Spleen (tissue), 11 donors: ENCODE measurements at regions not wholly inside any gene's neighbourhood (a gene's known extent, or its start where the extent isn't known, plus 50 kb on each side); places are given as distances from the start of the nearest gene placed in this dataset.

ENCODE experiments used
- DNase-seq: peaks from one replicate; pipeline ENCODE4 v3.0.0-alpha.2; 2020
- H3K27ac ChIP-seq, 8 donors: fragments of 200-600 bp; sonication (generic) in 7 of 8; 1 replicate in 4 of 8; 2 replicates in 4 of 8; pipeline versions ENCODE4 v1.5.0 to v1.8.0; 2016 to 2021; ENCODE audit warnings: inconsistent platforms in 4 of 8, mild to moderate bottlenecking in 4 of 8, moderate library complexity in 1 of 8
- H3K27me3 ChIP-seq, 7 donors: fragments of 200-600 bp; sonication (generic) in 6 of 7; replicated peaks in 1 of 7; 1 replicate in 4 of 7; 2 replicates in 3 of 7; pipeline versions ENCODE4 v1.5.0 to v1.8.0; 2016 to 2021; ENCODE audit warnings: inconsistent platforms in 3 of 7, mild to moderate bottlenecking in 1 of 7
- H3K36me3 ChIP-seq, 6 donors: fragments of 200-600 bp; sonication (generic) in 5 of 6; 1 replicate in 4 of 6; 2 replicates in 2 of 6; pipeline versions ENCODE4 v1.5.0 to v1.8.0; 2016 to 2021; ENCODE audit warnings: inconsistent platforms in 2 of 6
- H3K4me1 ChIP-seq, 6 donors: fragments of 200-600 bp; sonication (generic) in 5 of 6; 1 replicate in 3 of 6; 2 replicates in 3 of 6; pipeline versions ENCODE4 v1.5.0 to v1.8.0; 2016 to 2021; ENCODE audit warnings: inconsistent platforms in 3 of 6
- H3K4me3 ChIP-seq, 8 donors: fragments of 200-600 bp; sonication (generic) in 7 of 8; 1 replicate in 4 of 8; 2 replicates in 4 of 8; pipeline versions ENCODE4 v1.5.0 to v1.8.0; 2016 to 2021; ENCODE audit warnings: inconsistent platforms in 4 of 8, mild to moderate bottlenecking in 4 of 8, moderate library complexity in 2 of 8
- H3K9me3 ChIP-seq, 8 donors: fragments of 200-600 bp; sonication (generic) in 7 of 8; 1 replicate in 4 of 8; 2 replicates in 4 of 8; pipeline versions ENCODE4 v1.5.0 to v1.8.0; 2016 to 2021; ENCODE audit warnings: inconsistent platforms in 4 of 8
- CTCF ChIP-seq, 11 experiments: fragments of 200-600 bp in 7 of 11; fragments of 450-650 bp in 4 of 11; sonication (generic) in 4 of 11; IDR thresholded peaks in 8 of 11; conservative IDR thresholded peaks in 3 of 11; 1 replicate in 7 of 11; 2 replicates in 4 of 11; pipeline versions ENCODE4 v1.4.0 to v1.8.0; 2016 to 2021; ENCODE audit warnings: antibody characterized with exemption in 11 of 11, inconsistent platforms in 4 of 11, mild to moderate bottlenecking in 1 of 11
- POLR2A ChIP-seq, 3 donors: fragments of 450-650 bp; IDR thresholded peaks; one replicate each; pipeline ENCODE4 v1.5.1; 2017; ENCODE audit warnings: antibody characterized with exemption in 3 of 3, mild to moderate bottlenecking in 1 of 3
- POLR2AphosphoS5 ChIP-seq, 3 donors: sonication (generic); formaldehyde crosslinking; IDR thresholded peaks; one replicate each; pipeline ENCODE4 v1.5.1; 2017; ENCODE audit warnings: antibody characterized with exemption in 3 of 3
- WGBS, 5 donors: extraction: QIAGEN DNeasy Blood & Tissue Kit in 3 of 5; methylation state at CpG; one replicate each; pipeline versions ENCODE4 v1.1.5 to v1.1.7; 2013 to 2018; 5-methylcytosine and 5-hydroxymethylcytosine counted together
- intact Hi-C: fragments of 100-400 bp; cut with DNase I; formaldehyde crosslinking; loops from one replicate; pipeline ENCODE4 v1.15.0; 2023; ENCODE audit warnings: low total_unique reads
- donor health status: healthy with polysubstance abuse.
- donor health status: DM: no; HTN: no; CAD: no; lungs with moderate emphysema.
- donor health status: DM: no; HTN: no; CAD: no.
- donor health status: Bipolar disorder and iron deficiency.
- donor health status: healthy.
- donor health status: DM: no; HTN: no; CAD: no.
- donor health status: DM: yes; HTN: yes; CAD: no.

GRCh38 chr12:16136219-16136988 is 141.1 kb downstream of the SLC15A5 start:
- no peak for DNase-seq
- no peak overlapping the region for H3K27ac ChIP-seq
- 85 to 92% (median 89%) methylated on average over 5 of the region's 5 CpGs for WGBS, 5 donors
- H3K4me1 ChIP-seq = no peaks in the 10 kb centered on the region
- H3K27me3 ChIP-seq = no peaks in the 10 kb centered on the region
- peaks cover 3 to 53% (median 37%) of the 10 kb centered on the region in 8 donors for H3K9me3 ChIP-seq
- TF ChIP-seq CTCF (IDR thresholded peaks at IDR 0.05 in 8 of 11, conservative IDR thresholded peaks at IDR 0.05 in 3 of 11) (no peak), POLR2AphosphoS5 (IDR thresholded peaks at IDR 0.05) (no peak), POLR2A (IDR thresholded peaks at IDR 0.05) (no peak)
- no peaks in the 10 kb centered on the region for H3K36me3 ChIP-seq
- H3K4me3 ChIP-seq = no peak overlapping the region
- intact Hi-C loops = no loop called here

GRCh38 chr12:16135323-16135722 is 142.2 kb downstream of the SLC15A5 start:
- no peak for TF ChIP-seq POLR2AphosphoS5 (IDR thresholded peaks at IDR 0.05)
- no peaks in the 10 kb centered on the region for H3K36me3 ChIP-seq
- intact Hi-C loops = no loop called here
- no peaks in the 10 kb centered on the region for H3K4me1 ChIP-seq
- H3K9me3 ChIP-seq = peaks cover 3 to 63% (median 43%) of the 10 kb centered on the region in 8 donors
- DNase-seq = no peak
- no peaks in the 10 kb centered on the region for H3K27me3 ChIP-seq
- H3K4me3 ChIP-seq = no peak overlapping the region
- WGBS, 5 donors = 59 to 86% (median 75%) methylated on average over 2 of the region's 2 CpGs
- H3K27ac ChIP-seq = no peak overlapping the region

- DNase-seq = no peak
- H3K4me3 ChIP-seq = no peak overlapping the region
- intact Hi-C loops = no loop called here
- H3K36me3 ChIP-seq = no peaks in the 10 kb centered on the region
- no peaks in the 10 kb centered on the region for H3K27me3 ChIP-seq
- no peak overlapping the region for H3K27ac ChIP-seq
- H3K4me1 ChIP-seq = no peaks in the 10 kb centered on the region
- 45 to 66% (median 50%) methylated on average over 1 of the region's 1 CpG for WGBS, 5 donors
- H3K9me3 ChIP-seq = peaks cover 3 to 66% (median 46%) of the 10 kb centered on the region in 8 donors
- TF ChIP-seq POLR2AphosphoS5 (IDR thresholded peaks at IDR 0.05) = no peak
- TF ChIP-seq POLR2A (IDR thresholded peaks at IDR 0.05) = no peak
- TF ChIP-seq CTCF (IDR thresholded peaks at IDR 0.05 in 8 of 11, conservative IDR thresholded peaks at IDR 0.05 in 3 of 11) = no peak
Measured at GRCh38 chr12:16130343-16130742, 147.1 kb downstream of the SLC15A5 start.

GRCh38 chr12:16121953-16122352 is 155.5 kb downstream of the SLC15A5 start:
- WGBS, 5 donors = 75 to 85% (median 78%) methylated on average over 5 of the region's 5 CpGs

More at GRCh38 chr12:16121953-16122352, 155.5 kb downstream of the SLC15A5 start:
- Histone ChIP-seq H3K27ac (no peak overlapping the region), H3K4me3 (no peak overlapping the region), H3K27me3 (no peaks in the 10 kb centered on the region), H3K36me3 (no peaks in the 10 kb centered on the region), H3K4me1 (no peaks in the 10 kb centered on the region), H3K9me3 (no peaks in the 10 kb centered on the region)
- no peak for TF ChIP-seq POLR2A (IDR thresholded peaks at IDR 0.05)
- no peak for TF ChIP-seq CTCF (IDR thresholded peaks at IDR 0.05 in 8 of 11, conservative IDR thresholded peaks at IDR 0.05 in 3 of 11)
- no peak for TF ChIP-seq POLR2AphosphoS5 (IDR thresholded peaks at IDR 0.05)
- intact Hi-C loops = no loop called here
- no peak for DNase-seq
